Retina (tissue), 1 donor: ENCODE measurements at regions not wholly inside any gene's neighbourhood (a gene's known extent, or its start where the extent isn't known, plus 50 kb on each side); places are given as distances from the start of the nearest gene placed in this dataset.
A peak's percentile ranks its signal among the peaks of the same experiment; 100 is the strongest.
"Not testable (repeated sequence)": the region's sequence is repeated elsewhere in the genome, so short reads cannot be mapped to it uniquely, and the experiment has no call there.

Experiments used
- DNase-seq: peaks from one replicate; pipeline ENCODE4 v3.0.0-alpha.2; 2016

DNA sequence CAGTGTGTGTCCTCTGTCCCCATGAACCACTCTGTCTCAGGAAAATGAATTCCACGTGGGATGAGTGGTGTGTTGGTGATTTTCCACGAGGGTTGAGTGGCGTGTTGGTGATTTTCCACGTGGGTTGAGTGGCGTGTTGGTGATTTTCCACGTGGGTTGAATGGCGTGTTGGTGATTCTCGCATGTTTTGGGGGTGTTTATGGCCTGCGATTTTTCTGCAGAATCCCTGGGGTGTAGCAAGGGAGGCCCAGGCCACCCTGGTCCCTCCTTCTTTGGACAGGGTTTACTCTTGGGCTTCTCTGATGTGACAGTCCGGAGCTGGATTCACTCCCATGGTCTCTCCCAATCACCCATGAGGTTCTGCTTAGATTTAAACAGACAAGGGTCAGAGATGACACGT, 90.6 kb upstream of the FRMD1 start:
- DNase-seq = no peak

DNA sequence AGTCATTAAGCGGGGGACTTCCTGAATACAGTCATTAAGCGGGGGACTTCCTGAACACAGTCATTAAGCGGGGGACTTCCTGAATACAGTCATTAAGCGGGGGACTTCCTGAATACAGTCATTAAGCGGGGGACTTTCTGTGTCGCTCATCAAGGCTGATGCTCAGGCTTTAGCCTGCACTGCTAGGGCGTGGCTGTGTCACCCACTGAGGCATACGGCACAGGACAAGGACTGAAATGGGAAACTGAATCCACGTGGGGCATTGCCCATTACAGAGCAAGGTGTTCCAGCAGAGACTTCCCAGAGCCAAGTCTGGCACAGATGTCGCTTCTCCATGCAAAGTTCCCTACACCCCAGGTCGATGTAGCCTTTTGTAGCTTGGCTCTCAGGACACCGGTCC, 89.9 kb upstream of the FRMD1 start:
- not testable (repeated sequence) for DNase-seq

DNA sequence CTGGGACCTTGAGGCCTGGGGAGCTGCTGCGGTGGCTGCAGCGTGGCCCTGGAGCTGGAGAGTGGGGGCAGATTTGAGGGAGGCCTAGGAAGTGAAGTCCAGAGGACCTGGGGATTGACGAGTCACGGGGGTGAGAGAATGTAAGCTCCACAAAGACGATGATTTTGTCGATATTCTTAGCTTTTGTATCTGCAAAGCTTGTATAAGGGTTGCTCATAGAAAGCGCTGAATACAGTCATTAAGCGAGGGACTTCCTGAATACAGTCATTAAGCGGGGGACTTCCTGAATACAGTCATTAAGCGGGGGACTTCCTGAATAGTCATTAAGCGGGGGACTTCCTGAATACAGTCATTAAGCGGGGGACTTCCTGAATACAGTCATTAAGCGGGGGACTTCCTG, 89.3 kb upstream of the FRMD1 start:
- DNase-seq = not testable (repeated sequence)

DNA sequence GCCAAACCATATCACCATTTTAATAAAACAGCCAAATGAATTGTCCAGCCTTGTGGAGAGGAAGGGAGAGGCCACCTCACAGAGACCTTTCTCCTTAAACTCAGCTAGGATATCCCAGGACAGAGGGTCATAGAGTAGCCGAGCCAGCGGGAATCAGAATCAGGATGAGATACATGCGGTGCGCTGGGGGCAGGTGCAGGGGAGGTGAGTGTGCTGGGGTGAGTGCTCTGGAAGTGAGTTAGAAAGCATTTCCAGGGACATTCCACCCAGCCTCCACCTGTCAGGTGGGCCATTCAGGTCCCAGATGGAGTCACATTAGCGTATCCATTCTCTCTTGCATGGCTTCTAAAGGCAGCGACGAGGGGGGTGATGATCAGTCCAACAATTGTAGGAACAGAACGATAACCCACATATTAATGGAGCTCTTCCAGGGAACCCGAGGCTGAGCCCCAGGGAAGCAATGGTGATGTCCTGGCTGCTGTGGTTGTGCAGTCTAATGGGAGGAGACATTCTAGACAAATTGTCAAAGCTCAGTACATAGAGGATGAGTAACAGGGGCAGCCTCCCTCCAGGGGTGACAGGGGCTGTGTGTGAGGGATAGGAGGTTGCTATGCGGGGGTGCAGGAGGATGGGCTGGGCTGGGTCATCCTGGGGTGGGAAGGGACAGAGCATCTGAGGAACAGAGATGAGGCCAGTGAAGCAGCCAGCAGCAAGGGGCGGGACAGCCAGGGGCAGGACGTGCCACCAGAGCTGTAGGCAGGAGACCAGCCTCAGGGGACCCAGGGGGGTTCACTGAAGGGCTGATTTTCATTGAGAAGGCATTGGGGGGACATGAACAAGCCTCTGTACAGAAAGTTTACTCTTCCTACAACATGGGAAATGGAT, 88.7 kb upstream of the FRMD1 start:
- no peak for DNase-seq

DNA sequence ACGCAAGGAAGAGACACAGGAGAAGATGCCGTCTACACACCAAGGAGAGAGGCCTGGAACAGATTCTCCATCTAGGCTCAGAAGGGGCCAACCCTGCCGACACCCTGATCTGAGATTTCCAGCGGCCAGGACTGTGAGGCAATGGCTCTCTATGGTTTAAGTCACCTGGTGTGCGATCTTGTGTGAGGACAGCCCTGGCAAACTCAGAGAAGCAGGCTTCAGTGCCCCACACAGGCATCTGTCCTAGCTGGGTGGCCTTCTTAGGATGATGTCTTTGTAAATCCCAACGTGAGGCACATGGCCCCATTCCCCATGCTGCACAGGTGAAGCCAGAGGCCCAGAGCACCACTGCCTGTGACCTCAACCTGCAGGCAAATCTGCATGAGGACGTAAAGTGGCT, 87.6 kb upstream of the FRMD1 start:
- no peak for DNase-seq

GRCh38 chr6:168165891-168166290, 86.9 kb upstream of the FRMD1 start:
- DNase-seq = no peak

DNA sequence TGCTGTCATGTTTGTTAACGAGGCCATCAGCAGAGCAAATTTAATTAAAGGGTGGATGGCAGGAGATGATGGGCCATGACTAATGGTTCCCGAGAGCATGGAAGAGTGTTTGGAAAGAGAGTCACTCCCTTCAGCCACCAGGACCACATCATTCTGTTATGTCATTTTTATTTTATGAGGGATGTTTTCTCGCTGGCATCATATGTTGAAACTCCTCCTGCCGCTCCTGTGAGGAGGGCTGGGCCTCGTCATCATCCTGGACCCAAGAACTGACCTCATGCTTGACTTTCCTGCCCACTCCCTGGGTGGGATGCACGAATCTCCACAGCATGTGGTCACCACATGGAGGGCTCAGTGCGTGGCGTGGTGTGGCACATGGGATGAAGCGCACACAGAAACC, 86.4 kb upstream of the FRMD1 start:
- no peak for DNase-seq

DNA sequence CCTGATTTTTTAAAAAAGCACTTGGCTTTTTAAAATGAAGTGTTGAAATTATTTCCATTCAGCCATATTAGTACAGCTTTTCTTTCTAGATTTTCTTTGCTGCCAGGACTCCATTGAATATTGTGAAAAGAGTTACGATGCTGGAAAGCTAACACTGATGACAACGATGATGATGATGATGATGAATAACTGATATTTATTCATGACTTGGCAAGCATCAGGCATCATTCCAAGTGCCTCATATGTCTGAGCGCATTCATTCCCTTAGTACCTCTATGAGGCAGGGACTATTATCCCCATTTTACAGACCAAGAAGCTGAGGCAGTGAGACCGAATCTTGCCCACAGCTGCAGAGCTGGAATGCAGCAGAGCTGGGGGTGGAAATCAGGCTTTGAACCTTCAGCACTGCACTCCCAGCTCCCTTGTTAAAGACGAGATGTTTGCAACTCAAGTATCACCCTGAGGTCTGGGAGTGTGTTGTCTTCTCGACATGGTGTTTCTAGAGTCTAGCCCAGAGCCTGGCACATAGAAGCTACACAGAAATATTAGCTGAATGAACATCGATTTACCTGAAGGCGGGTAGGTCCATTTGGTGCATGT, 85.5 kb upstream of the FRMD1 start:
- no peak for DNase-seq

DNA sequence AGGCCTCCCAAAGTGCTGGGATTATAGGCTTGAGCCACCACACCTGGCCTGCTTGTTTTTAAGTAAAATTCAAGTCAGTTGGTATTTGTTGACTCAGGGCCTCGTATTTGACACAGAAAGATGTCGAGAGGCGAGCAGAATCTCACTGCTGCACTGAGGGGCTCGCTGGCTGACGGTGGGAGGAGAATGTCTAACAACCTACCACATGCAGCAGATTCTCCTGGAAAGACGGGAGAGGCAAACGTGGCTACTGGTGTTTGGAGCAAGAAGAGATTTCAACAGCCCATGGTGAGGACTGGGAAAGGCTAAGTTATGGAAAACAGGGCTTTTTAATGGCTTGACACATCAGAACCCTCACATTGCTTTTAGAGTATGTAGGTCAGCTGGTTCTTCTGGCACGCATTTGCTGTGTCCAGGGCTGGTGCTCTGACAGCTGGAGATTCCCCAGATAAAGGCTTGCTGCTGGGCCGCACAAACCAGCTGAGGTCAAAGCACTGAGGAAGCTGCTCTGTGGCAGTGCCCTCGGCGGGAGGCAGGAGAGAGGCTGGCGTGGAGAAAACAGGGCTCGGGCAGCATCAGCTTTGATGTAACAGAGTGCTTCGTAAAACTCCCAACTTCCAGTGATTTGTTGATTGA, 84.2 kb upstream of the FRMD1 start:
- DNase-seq = peak; percentile 76

GRCh38 chr6:168162366-168162765, 83.4 kb upstream of the FRMD1 start:
- no peak for DNase-seq

DNA sequence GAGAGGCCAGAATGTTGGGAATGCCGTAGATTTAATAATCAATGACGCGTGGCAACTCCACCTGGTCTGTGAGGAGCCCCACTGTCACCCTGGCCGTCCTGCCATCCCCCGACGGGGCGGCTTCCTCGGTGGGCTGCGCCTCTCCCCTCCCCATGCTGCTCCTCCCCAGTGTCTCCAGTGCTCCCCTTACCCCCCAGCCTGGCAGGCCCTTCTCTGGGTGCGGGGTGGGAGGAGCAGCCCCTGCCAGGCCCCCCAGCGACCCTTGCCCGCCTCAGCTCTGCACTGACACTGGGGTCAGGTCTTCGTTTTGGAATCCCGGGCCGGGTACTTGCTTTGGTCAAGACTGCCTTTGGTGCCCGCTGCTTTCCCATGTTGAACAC, 82.3 kb upstream of the FRMD1 start:
- no peak for DNase-seq

DNA sequence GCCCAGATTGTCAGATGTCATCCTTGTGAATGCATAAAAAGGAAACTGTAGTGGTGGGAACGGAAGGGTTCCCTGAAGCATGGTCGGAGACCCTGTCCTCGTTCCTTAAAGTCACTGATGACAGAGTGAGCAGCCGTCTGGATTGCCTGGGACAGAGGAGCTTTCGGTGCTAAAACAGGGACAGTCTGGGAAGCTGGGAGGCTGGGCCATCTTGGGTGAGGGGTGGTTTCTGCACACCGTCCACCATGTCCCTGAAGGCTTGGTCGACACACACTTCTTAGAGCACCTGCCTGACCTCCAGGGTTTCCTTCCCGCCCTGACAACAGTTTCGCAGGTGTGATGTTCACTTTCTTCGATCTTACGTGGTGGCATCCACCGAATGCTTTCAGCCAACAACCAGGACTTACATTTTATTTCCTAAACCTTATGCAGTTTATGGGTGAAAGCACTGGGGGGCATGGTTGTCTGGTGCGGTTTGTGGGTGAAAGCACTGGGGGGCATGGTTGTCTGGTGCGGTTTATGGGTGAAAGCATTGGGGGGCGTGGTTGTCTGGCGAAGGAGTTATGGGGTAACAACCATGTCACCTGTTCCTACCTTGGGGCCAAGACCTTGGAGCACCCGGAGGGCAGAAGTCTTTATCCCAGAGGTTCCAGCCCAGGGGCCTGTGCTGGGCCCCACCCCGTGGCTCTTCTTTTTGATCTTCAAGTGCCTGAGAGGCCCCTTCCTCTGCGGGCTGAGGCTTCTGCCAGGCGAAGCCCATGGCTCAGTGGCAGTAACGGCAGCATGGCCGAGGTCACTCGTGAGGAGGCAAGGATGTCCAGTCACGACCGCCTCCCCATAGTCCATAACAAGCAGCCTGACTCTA, 81.7 kb upstream of the FRMD1 start:
- DNase-seq = no peak

- no peak for DNase-seq
Measured at GRCh38 chr6:168159506-168159905, 80.5 kb upstream of the FRMD1 start.

GRCh38 chr6:168158980-168159349, 80.0 kb upstream of the FRMD1 start:
- DNase-seq = no peak

DNA sequence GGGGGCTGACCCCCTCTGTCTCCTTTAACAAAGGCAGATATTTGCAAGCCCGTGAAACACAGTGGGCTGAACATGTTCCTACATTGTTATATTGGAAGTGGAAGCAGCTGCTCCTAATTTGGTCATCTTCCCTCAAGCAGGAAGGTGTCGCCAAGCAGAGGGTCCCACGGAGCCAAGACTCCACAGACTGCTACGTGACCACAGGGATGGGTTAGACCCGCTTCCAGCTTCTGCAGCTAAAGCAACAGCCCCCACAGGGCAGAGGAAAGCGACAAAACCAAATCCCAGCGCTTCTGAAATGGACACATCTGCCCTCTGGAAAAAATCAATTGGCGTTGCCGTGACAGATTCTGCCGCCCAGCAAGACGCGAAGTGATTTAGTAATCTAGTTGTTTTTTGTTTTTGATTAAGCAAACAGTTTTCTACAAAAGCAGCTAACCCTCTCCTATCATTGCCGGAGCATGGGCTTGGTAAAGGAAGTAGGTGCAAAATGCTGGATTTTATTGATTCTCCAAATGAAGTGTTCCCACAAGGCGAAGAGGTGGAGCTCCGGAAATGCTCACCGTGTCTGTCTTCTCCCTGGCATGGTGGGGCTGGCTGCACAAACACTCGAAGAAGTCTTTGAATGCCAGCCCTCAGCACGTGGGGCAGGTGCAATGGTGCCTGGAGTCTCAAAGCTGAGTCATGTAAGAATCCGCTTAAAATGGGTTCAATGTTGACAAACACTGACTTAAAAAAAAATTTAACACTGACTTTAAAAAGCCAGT, 79.4 kb upstream of the FRMD1 start:
- DNase-seq = peak; percentile 72

DNA sequence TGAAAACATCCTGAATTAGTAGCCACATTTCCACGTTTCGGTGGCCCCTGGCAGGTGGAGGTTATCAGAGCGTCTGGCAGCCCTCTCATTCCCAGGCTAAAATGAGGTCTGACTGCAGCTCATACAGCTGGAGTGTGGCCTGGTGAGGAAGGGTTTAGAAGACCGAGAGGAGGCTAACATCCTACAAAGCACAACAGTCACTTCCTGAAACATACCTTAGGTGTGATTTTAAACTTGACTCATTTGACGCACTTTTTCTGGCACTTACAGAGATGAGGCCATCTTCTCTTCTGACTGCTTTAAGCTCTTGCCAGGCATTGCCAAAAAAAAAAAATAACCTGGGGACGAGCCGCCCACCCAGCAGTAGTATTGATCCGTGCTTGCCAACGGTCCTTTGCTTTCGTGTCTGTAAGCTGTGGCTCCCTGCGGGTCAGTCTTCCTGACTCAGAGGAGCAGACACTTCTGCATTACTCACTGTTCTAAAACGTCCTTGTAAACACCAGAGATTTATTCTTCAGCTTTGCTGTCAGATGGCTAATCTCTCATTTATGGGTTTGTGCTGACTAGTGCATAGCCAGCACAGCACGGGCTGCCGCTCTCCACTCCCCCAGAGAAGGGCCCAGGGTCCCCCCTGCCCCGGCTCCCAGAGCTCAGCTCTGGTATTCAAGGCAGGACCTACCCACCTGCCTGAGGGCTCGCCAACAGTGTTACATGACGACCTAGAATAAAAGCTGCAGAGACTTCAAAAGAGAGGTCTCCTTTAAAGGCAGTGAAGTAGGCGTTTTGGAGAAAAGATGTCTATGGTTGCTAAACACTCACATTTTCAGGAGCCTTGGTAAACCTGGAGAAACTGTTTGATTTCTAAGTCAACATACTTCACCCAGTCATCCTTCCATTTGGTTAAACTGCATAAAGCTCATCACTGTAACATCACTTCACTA, 78.5 kb upstream of the FRMD1 start:
- peak; percentile 65 for DNase-seq

DNA sequence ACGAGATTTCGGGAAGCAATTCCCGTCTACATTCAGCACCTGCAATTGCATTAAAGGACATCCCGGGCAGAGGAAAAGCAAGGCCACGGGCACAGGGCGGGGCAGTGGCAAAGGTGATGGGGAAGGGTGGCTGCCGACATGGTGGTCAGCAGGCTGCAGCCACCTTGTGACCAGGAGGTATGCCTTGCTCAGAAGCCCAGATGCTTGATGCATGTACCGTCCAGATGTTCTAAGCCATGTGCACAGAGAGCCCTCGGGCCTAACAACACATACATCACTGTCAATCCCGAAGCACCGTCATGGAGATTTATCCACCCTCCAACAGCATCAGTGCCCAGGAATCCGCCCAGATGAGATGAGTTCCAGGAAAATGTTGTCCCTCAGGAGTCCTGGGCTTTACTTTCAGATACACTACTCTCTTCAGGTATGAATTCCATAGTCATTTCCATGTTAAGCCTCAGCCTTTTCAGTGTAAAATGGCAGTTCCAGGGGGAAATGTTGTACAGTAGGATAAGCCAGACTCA, 77.8 kb upstream of the FRMD1 start:
- DNase-seq = no peak

DNA sequence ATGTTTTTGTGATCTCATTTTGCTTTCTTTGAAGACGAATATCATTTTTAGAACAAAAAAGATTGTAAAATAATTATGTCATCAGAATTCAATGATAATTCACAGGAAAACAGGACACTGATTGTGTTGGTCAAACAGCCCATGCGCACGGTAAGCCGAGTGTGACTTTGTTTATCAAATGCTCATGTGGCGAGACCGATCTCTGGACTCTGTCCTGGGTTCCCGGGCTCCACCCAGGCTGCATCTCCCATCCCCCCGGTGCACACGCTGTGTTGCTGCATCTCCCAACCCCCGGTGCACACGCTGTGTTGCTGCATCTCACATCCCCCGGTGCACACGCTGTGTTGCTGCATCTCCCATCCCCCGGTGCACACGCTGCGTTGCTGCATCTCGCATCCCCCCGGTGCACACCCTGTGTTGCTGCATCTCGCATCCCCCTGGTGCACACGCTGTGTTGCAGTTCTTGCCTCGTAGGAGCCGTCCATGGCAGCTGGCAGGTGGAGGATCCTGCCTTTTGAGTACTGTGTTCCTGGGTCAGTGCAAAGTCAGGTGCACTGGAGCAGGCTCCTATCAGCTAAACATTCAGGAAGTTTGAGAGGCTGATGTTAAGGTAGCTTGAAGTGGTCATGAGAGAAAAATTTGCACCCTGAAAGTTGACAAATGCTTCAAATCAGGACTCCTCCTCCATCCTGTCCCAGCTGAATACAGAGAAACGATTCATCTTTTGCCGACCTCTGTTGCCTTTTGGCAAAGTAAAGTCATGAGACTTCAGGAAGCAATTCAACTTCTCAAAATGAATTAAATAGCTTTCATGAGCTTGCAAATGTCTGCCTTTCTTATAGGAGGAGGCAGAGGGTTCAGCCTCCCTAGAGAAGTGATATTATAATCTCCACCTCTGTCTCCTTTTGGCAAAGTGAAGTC, 77.1 kb upstream of the FRMD1 start:
- no peak for DNase-seq

DNA sequence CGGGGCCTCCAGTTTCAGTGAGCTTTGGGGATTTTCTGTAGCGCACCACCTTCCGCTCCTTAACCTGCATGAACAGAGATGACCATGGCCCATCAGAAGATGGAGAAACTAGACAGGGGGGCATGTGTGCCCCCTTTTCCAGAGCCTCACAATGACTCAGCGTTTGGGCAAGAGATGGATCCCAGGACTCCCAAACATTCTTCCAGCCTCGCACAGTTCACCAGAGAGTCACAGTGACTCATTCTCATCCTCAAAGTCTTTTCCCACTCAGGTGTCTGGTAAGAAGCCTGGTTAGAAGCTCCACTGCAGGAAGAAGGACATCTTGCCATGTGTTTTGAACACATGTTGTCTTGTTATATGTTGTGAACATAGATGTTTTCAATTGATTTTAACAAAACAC, 76.2 kb upstream of the FRMD1 start:
- DNase-seq = no peak
